ENCODE measurements at regions not wholly inside any gene's neighbourhood (a gene's known extent, or its start where the extent isn't known, plus 50 kb on each side); places are given as distances from the start of the nearest gene placed in this dataset.

GRCh38 chr15:31510057-31510456 lies 183.4 kb downstream of the KLF13 start:
- H3K27ac Mint-ChIP-seq = no peak overlapping the region

GRCh38 chr15:31511707-31512310 lies 185.2 kb downstream of the KLF13 start:
- no peaks in the 10 kb centered on the region for H3K36me3 Mint-ChIP-seq (ENCODE audit: low read depth)
- no peak overlapping the region for H3K27ac Mint-ChIP-seq
- peak; percentile 58 for DNase-seq (ENCODE audit: low spot score)
- peaks cover 14% of the 10 kb centered on the region for H3K4me1 Mint-ChIP-seq (ENCODE audit: low read depth)
- no peaks in the 10 kb centered on the region for H3K9me3 Mint-ChIP-seq
- peak overlapping the region; percentile 56 for H3K4me3 Mint-ChIP-seq
- H3K27me3 Mint-ChIP-seq (ENCODE audit: low read depth) = peaks cover 2% of the 10 kb centered on the region

More at GRCh38 chr15:31510057-31510456, 183.4 kb downstream of the KLF13 start:
- DNase-seq (ENCODE audit: low spot score) = peak; percentile 2
- no peaks in the 10 kb centered on the region for H3K9me3 Mint-ChIP-seq
- H3K4me1 Mint-ChIP-seq (ENCODE audit: low read depth) = peaks cover 14% of the 10 kb centered on the region
- no peak overlapping the region for H3K4me3 Mint-ChIP-seq
- peaks cover 6% of the 10 kb centered on the region for H3K27me3 Mint-ChIP-seq (ENCODE audit: low read depth)
- H3K36me3 Mint-ChIP-seq (ENCODE audit: low read depth) = no peaks in the 10 kb centered on the region

GRCh38 chr15:31513178-31513577 lies 186.5 kb downstream of the KLF13 start:
- Mint-ChIP-seq H3K27me3 (ENCODE audit: low read depth) (no peaks in the 10 kb centered on the region), H3K4me1 (ENCODE audit: low read depth) (peaks cover 10% of the 10 kb centered on the region), H3K27ac (no peak overlapping the region), H3K9me3 (no peaks in the 10 kb centered on the region), H3K36me3 (ENCODE audit: low read depth) (no peaks in the 10 kb centered on the region), H3K4me3 (no peak overlapping the region)
- DNase-seq (ENCODE audit: low spot score) = peak; percentile 2

GRCh38 chr15:31516440-31516839 lies 189.8 kb downstream of the KLF13 start:
- peaks cover 8% of the 10 kb centered on the region for H3K4me1 Mint-ChIP-seq (ENCODE audit: low read depth)
- peaks cover 2% of the 10 kb centered on the region for H3K27me3 Mint-ChIP-seq (ENCODE audit: low read depth)
- DNase-seq (ENCODE audit: low spot score) = no peak
- no peak overlapping the region for H3K4me3 Mint-ChIP-seq
- no peaks in the 10 kb centered on the region for H3K9me3 Mint-ChIP-seq
- H3K27ac Mint-ChIP-seq = no peak overlapping the region
- no peaks in the 10 kb centered on the region for H3K36me3 Mint-ChIP-seq (ENCODE audit: low read depth)

- Mint-ChIP-seq H3K27me3 (ENCODE audit: low read depth) (peaks cover 2% of the 10 kb centered on the region), H3K4me3 (no peak overlapping the region), H3K9me3 (no peaks in the 10 kb centered on the region), H3K4me1 (ENCODE audit: low read depth) (peaks cover 6% of the 10 kb centered on the region), H3K27ac (no peak overlapping the region), H3K36me3 (ENCODE audit: low read depth) (no peaks in the 10 kb centered on the region)
- no peak for DNase-seq (ENCODE audit: low spot score)
These were observed 190.2 kb downstream of the KLF13 start for GRCh38 chr15:31516874-31517273.

- Mint-ChIP-seq H3K27me3 (ENCODE audit: low read depth) (peaks cover 2% of the 10 kb centered on the region), H3K4me3 (no peak overlapping the region), H3K27ac (no peak overlapping the region), H3K36me3 (ENCODE audit: low read depth) (no peaks in the 10 kb centered on the region), H3K9me3 (no peaks in the 10 kb centered on the region), H3K4me1 (ENCODE audit: low read depth) (no peaks in the 10 kb centered on the region)
- DNase-seq (ENCODE audit: low spot score) = no peak
These were observed 191.1 kb downstream of the KLF13 start for GRCh38 chr15:31517711-31518110.

GRCh38 chr15:31522028-31522427 lies 195.4 kb downstream of the KLF13 start:
- no peak for DNase-seq (ENCODE audit: low spot score)
- Mint-ChIP-seq H3K27ac (no peak overlapping the region), H3K4me3 (no peak overlapping the region), H3K36me3 (ENCODE audit: low read depth) (no peaks in the 10 kb centered on the region), H3K27me3 (ENCODE audit: low read depth) (peaks cover 2% of the 10 kb centered on the region), H3K9me3 (no peaks in the 10 kb centered on the region), H3K4me1 (ENCODE audit: low read depth) (no peaks in the 10 kb centered on the region)

GRCh38 chr15:31523027-31523654 lies 196.5 kb downstream of the KLF13 start:
- H3K9me3 Mint-ChIP-seq = no peaks in the 10 kb centered on the region
- no peaks in the 10 kb centered on the region for H3K4me1 Mint-ChIP-seq (ENCODE audit: low read depth)
- no peak for DNase-seq (ENCODE audit: low spot score)
- peaks cover 2% of the 10 kb centered on the region for H3K27me3 Mint-ChIP-seq (ENCODE audit: low read depth)
- no peaks in the 10 kb centered on the region for H3K36me3 Mint-ChIP-seq (ENCODE audit: low read depth)
- H3K4me3 Mint-ChIP-seq = no peak overlapping the region
- no peak overlapping the region for H3K27ac Mint-ChIP-seq

- DNase-seq (ENCODE audit: low spot score) = no peak
- peaks cover 2% of the 10 kb centered on the region for H3K27me3 Mint-ChIP-seq (ENCODE audit: low read depth)
- no peak overlapping the region for H3K27ac Mint-ChIP-seq
- H3K4me1 Mint-ChIP-seq (ENCODE audit: low read depth) = no peaks in the 10 kb centered on the region
- H3K9me3 Mint-ChIP-seq = no peaks in the 10 kb centered on the region
- H3K36me3 Mint-ChIP-seq (ENCODE audit: low read depth) = no peaks in the 10 kb centered on the region
- no peak overlapping the region for H3K4me3 Mint-ChIP-seq
These were observed 197.0 kb downstream of the KLF13 start for GRCh38 chr15:31523655-31524049.

- Mint-ChIP-seq H3K4me3 (no peak overlapping the region), H3K36me3 (ENCODE audit: low read depth) (no peaks in the 10 kb centered on the region), H3K9me3 (no peaks in the 10 kb centered on the region), H3K4me1 (ENCODE audit: low read depth) (no peaks in the 10 kb centered on the region), H3K27ac (no peak overlapping the region), H3K27me3 (ENCODE audit: low read depth) (no peaks in the 10 kb centered on the region)
- DNase-seq (ENCODE audit: low spot score) = no peak
These were observed 198.6 kb downstream of the KLF13 start for GRCh38 chr15:31525185-31525695.

- no peaks in the 10 kb centered on the region for H3K36me3 Mint-ChIP-seq (ENCODE audit: low read depth)
- no peak for DNase-seq (ENCODE audit: low spot score)
- no peaks in the 10 kb centered on the region for H3K9me3 Mint-ChIP-seq
- no peaks in the 10 kb centered on the region for H3K4me1 Mint-ChIP-seq (ENCODE audit: low read depth)
- H3K27ac Mint-ChIP-seq = no peak overlapping the region
- no peaks in the 10 kb centered on the region for H3K27me3 Mint-ChIP-seq (ENCODE audit: low read depth)
- no peak overlapping the region for H3K4me3 Mint-ChIP-seq
These were observed 199.5 kb downstream of the KLF13 start for GRCh38 chr15:31525988-31526665.

- H3K4me1 Mint-ChIP-seq (ENCODE audit: low read depth) = no peaks in the 10 kb centered on the region
- H3K27ac Mint-ChIP-seq = no peak overlapping the region
- H3K36me3 Mint-ChIP-seq (ENCODE audit: low read depth) = no peaks in the 10 kb centered on the region
- H3K4me3 Mint-ChIP-seq = no peak overlapping the region
- no peak for DNase-seq (ENCODE audit: low spot score)
- H3K9me3 Mint-ChIP-seq = no peaks in the 10 kb centered on the region
- H3K27me3 Mint-ChIP-seq (ENCODE audit: low read depth) = peaks cover 6% of the 10 kb centered on the region
These were observed 200.5 kb downstream of the KLF13 start for GRCh38 chr15:31526916-31527690.

- Mint-ChIP-seq H3K9me3 (no peaks in the 10 kb centered on the region), H3K4me1 (ENCODE audit: low read depth) (no peaks in the 10 kb centered on the region), H3K27me3 (ENCODE audit: low read depth) (peaks cover 12% of the 10 kb centered on the region), H3K36me3 (ENCODE audit: low read depth) (no peaks in the 10 kb centered on the region), H3K27ac (no peak overlapping the region), H3K4me3 (no peak overlapping the region)
- no peak for DNase-seq (ENCODE audit: low spot score)
These were observed 202.2 kb downstream of the KLF13 start for GRCh38 chr15:31528846-31529245.

All from T-helper 2 cell treated with Interferon-gamma antibody and Interleukin-4, amounts not matched to agents 5 μg/mL and 100 μg/mL, for 36 hours (primary cell).